Fibroblast of lung (primary cell): ENCODE measurements at regions not wholly inside any gene's neighbourhood (a gene's known extent, or its start where the extent isn't known, plus 50 kb on each side); places are given as distances from the start of the nearest gene placed in this dataset.
"Not testable (repeated sequence)": the region's sequence is repeated elsewhere in the genome, so short reads cannot be mapped to it uniquely, and the experiment has no call there.

ENCODE experiments used
- CTCF ChIP-seq, 2 donors: IDR thresholded peaks in 1 of 2; conservative IDR thresholded peaks in 1 of 2; 1 replicate in 1 of 2; 2 replicates in 1 of 2; pipeline ENCODE4 v1.5.1; 2011 to 2012; ENCODE audit warnings: low read length in 2 of 2, control low read depth in 1 of 2, inconsistent platforms in 1 of 2, low read depth in 1 of 2, mild to moderate bottlenecking in 1 of 2
- EZH2 ChIP-seq: IDR thresholded peaks from 2 replicates; pipeline ENCODE4 v1.5.1; 2012; ENCODE audit warnings: low read length, control low read depth, mild to moderate bottlenecking; ENCODE audit errors: missing control alignments

GRCh38 chr16:21487956-21488355 is 111.4 kb upstream of the METTL9 start:
- TF ChIP-seq CTCF (conservative IDR thresholded peaks at IDR 0.05 in 1 of 2, IDR thresholded peaks at IDR 0.05 in 1 of 2; ENCODE audit: low read depth in 1 of 2, low read length in 2 of 2); EZH2: not testable (repeated sequence)
